ENCODE measurements at regions not wholly inside any gene's neighbourhood (a gene's known extent, or its start where the extent isn't known, plus 50 kb on each side); places are given as distances from the start of the nearest gene placed in this dataset.

GRCh38 chr6:163714179-163714578 lies 299.7 kb downstream of the QKI start:
- TF ChIP-seq EZH2 (IDR thresholded peaks at IDR 0.05; ENCODE audit: insufficient read depth, poor library complexity, severe bottlenecking) (no peak), EZH2phosphoT487 (IDR thresholded peaks at IDR 0.05; ENCODE audit: insufficient read depth, low read depth) (no peak)
